ENCODE measurements at regions not wholly inside any gene's neighbourhood (a gene's known extent, or its start where the extent isn't known, plus 50 kb on each side); places are given as distances from the start of the nearest gene placed in this dataset.
A peak's percentile ranks its signal among the peaks of the same experiment; 100 is the strongest.

DNA sequence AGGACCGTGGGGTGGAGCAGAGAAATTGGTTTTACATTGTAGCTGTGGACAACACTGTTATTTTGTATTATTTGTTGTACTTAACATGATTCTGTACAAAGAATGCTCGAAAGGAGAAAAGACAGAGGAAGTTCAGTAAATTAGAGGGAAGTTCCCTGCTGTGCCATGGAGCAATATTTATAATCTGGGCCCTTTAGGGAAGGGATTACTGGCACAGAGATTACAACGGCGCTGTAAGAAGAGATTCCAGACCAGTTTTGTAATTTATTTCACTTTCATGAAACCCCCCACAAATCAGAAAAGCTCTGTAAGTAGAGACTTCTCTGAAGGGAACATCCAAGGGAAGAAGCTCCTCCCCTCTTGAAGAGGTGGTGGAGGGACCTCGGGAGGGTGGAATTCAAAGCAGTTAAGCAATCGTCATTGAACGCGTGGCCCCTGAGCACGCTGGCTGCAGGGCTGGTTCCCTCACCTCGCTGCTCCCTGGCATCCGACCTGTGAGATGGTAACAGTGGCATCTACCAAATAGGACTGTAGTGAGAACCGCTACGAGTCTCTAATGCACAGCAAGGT lies 113.5 kb downstream of the KLF6 start:
- Histone ChIP-seq H3K9me3 (ENCODE audit: insufficient read depth, low read depth, low read length) (no peaks in the 10 kb centered on the region), H3K27ac (ENCODE audit: low read length) (no peak overlapping the region), H3K9ac (ENCODE audit: low read depth, low read length) (no peak overlapping the region), H3K4me3 (ENCODE audit: low read length) (no peak overlapping the region), H3K27me3 (ENCODE audit: insufficient read depth, low read length) (no peaks in the 10 kb centered on the region), H3K4me1 (ENCODE audit: insufficient read depth, low read length) (peaks cover 10% of the 10 kb centered on the region; the same call in 1 of the 2 replicates), H3K36me3 (ENCODE audit: insufficient read depth, low read depth, low read length) (no peaks in the 10 kb centered on the region)

DNA sequence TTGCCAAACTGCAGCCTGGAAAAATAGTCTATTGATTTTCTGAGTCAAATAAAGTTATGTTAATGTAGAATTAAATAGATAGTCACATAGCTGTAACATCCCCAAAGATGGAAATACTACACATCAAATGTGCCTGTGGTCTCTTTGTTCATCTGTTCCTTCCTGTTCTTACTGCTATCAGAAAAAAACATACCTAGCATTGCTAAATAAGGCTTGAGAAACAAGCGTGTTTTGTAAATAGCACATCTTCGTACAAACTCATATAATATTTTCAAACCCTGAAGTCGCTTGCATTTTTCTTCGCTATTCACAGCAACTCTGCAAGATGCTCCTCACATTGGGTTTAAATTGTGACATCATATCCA lies 116.1 kb downstream of the KLF6 start:
- Histone ChIP-seq H3K27ac (ENCODE audit: low read length) (no peak overlapping the region), H3K27me3 (ENCODE audit: insufficient read depth, low read length) (no peaks in the 10 kb centered on the region), H3K9me3 (ENCODE audit: insufficient read depth, low read depth, low read length) (no peaks in the 10 kb centered on the region), H3K36me3 (ENCODE audit: insufficient read depth, low read depth, low read length) (no peaks in the 10 kb centered on the region), H3K9ac (ENCODE audit: low read depth, low read length) (no peak overlapping the region), H3K4me1 (ENCODE audit: insufficient read depth, low read length) (peaks cover 10% of the 10 kb centered on the region; the same call in 1 of the 2 replicates), H3K4me3 (ENCODE audit: low read length) (no peak overlapping the region)

DNA sequence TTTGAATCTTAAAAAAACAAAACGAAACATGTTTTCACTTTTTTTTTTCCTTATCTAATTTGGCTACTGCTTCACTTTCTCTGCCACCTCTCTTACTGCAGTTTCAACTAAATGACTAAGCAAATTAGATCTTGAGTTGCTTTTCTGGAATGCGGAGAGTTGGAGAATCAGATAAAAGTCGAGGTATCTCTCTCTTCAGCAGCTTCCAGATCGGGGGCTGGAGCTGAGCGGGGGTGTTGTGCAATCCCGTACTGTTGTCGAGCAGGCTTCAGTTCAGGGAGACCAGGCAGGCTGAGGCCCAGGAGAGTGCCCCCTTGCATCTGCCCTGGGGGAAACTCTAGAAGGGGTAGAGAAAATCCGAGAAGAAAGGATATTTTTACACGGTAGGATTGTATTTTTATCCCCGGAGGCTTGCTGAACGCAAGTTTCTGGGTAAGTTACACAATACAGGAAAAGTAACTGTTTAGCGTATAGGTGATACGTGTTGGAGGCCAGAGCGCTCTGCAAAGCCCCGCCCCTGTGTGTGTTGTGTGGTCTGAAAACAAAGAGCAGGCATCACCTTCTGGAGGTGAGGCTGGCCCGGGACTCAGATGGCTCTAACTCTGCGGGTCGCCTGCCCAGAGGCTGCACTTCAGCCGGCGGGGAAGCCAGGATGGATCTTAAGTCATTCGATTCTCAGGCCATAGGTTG lies 116.6 kb downstream of the KLF6 start:
- H3K9ac ChIP-seq (ENCODE audit: low read depth, low read length), result peak overlapping the region; percentile 66; the same call in 1 of the 2 replicates
- H3K4me3 ChIP-seq (ENCODE audit: low read length), result peak overlapping the region; percentile 61; the same call in 1 of the 2 replicates
- H3K4me1 ChIP-seq (ENCODE audit: insufficient read depth, low read length), result peaks cover 10% of the 10 kb centered on the region; the same call in 1 of the 2 replicates
- H3K9me3 ChIP-seq (ENCODE audit: insufficient read depth, low read depth, low read length), result no peaks in the 10 kb centered on the region
- no peaks in the 10 kb centered on the region for H3K36me3 ChIP-seq (ENCODE audit: insufficient read depth, low read depth, low read length)
- no peak overlapping the region for H3K27ac ChIP-seq (ENCODE audit: low read length)
- no peaks in the 10 kb centered on the region for H3K27me3 ChIP-seq (ENCODE audit: insufficient read depth, low read length)

DNA sequence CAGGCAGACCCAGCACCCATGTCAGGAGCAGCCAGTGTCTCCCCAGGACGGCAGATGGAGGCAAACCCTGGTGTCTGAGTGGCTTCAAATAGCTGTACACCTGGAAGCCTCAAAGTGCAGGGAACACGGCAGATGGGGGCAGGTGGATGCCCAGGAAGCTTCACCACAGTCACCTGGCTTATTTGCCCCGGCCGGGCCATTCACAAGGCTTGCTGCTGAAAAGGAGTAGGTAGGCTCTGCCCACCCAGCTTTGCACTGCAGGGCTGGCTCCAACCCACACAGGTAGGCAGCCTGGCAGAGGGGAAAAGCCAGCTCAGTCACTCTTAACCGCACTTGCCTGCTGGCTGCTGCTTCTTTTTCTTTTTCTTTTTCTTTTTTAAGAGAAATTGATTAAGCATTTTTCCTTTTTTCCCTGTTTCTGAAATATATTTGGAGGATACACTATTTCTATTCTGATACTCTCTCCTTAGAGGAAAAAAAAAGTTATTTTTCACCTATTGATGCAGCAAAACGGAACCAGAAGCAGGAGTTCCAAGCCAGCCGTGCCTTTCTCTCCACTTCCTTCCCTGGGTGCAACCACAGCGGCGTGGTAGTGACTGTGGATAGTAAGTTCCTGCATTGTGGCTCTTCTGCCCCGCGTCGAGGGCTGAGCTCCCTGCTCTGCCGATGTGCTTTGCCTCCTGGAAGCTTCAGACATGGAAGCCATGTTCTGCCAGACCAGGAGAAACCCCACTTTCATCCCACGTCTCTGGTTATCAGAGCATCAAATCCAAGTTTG lies 118.3 kb downstream of the KLF6 start:
- no peak overlapping the region for H3K9ac ChIP-seq (ENCODE audit: low read depth, low read length)
- H3K27ac ChIP-seq (ENCODE audit: low read length), result no peak overlapping the region
- H3K4me1 ChIP-seq (ENCODE audit: insufficient read depth, low read length), result peaks cover 10% of the 10 kb centered on the region; the same call in 1 of the 2 replicates
- H3K27me3 ChIP-seq (ENCODE audit: insufficient read depth, low read length), result no peaks in the 10 kb centered on the region
- H3K36me3 ChIP-seq (ENCODE audit: insufficient read depth, low read depth, low read length), result no peaks in the 10 kb centered on the region
- no peak overlapping the region for H3K4me3 ChIP-seq (ENCODE audit: low read length)
- H3K9me3 ChIP-seq (ENCODE audit: insufficient read depth, low read depth, low read length), result no peaks in the 10 kb centered on the region

DNA sequence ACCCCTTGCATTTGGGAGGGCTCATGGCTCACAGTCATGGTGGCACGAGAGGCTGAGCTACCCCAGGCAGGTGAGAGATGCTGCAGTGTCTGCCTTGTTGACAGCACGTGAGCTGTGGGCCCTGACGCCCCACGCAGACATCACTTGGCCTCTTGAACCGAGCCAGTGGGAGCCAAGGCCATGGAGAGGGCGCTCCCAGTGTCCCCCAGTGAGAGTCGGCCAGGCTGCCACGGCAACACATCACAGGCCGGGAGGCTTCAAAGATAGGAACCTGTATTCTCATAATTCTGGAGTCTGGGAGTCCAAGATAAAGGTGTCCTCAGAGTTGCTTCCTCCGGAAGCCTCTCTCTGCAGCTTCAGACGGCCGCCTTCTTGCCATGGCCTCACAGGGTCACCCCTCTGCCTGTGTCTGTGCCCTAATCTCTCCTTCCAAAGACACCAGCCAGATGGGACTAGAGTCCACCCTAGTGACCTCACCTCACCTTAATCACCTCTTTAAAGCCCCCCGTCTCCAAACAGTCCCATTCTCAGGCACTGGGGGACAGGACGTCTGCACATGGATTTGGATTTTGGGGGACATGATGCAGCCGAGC lies 119.6 kb downstream of the KLF6 start:
- Histone ChIP-seq H3K36me3 (ENCODE audit: insufficient read depth, low read depth, low read length) (no peaks in the 10 kb centered on the region), H3K27me3 (ENCODE audit: insufficient read depth, low read length) (no peaks in the 10 kb centered on the region), H3K27ac (ENCODE audit: low read length) (no peak overlapping the region), H3K9me3 (ENCODE audit: insufficient read depth, low read depth, low read length) (peaks cover 6% of the 10 kb centered on the region), H3K4me1 (ENCODE audit: insufficient read depth, low read length) (peaks cover 10% of the 10 kb centered on the region; the same call in 1 of the 2 replicates), H3K4me3 (ENCODE audit: low read length) (no peak overlapping the region), H3K9ac (ENCODE audit: low read depth, low read length) (no peak overlapping the region)

DNA sequence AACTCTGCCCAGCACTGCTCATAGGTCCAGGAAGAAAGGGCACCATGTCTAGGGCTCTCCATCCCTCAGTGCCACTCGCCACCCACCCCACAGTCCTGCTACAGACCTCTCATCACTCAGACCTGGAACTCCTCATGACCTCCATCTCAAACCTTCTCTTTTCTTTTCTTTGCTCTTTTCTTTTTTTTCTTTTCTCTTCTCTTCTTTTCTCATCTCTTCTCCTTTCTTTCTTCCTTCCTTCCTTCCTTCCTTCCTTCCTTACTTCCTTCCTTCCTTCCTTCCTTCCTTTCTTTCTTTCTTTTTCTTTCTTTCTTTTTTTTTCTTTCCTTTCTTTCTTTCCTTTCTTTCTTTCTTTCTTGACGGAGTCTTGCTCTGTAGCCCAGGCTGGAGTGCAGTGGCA lies 122.2 kb downstream of the KLF6 start:
- peaks cover 10% of the 10 kb centered on the region for H3K4me1 ChIP-seq (ENCODE audit: insufficient read depth, low read length)
- no peaks in the 10 kb centered on the region for H3K36me3 ChIP-seq (ENCODE audit: insufficient read depth, low read depth, low read length)
- no peaks in the 10 kb centered on the region for H3K27me3 ChIP-seq (ENCODE audit: insufficient read depth, low read length)
- H3K27ac ChIP-seq (ENCODE audit: low read length), result no peak overlapping the region
- H3K4me3 ChIP-seq (ENCODE audit: low read length), result no peak overlapping the region
- peaks cover 6% of the 10 kb centered on the region for H3K9me3 ChIP-seq (ENCODE audit: insufficient read depth, low read depth, low read length)
- H3K9ac ChIP-seq (ENCODE audit: low read depth, low read length), result no peak overlapping the region

DNA sequence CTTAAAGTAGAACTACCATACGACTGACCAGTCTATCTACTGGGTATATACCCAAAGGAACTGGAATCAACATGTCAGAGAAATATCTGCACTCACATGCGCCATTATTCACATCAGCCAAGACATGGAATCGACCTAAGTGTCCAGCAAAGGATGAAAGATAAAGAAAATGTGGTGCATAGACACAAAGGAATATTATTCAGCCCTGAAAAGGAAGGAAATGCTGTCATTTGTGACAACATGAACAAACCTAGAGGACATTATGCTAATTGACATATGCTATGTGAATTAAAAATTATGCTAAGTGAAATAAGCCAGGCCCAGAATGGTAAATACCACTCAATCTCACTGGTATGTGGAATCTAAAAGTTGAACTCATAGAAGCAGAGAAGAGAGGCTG lies 123.7 kb downstream of the KLF6 start:
- H3K9ac ChIP-seq (ENCODE audit: low read depth, low read length), result no peak overlapping the region
- peaks cover 10% of the 10 kb centered on the region for H3K4me1 ChIP-seq (ENCODE audit: insufficient read depth, low read length)
- H3K9me3 ChIP-seq (ENCODE audit: insufficient read depth, low read depth, low read length), result peaks cover 6% of the 10 kb centered on the region
- no peak overlapping the region for H3K27ac ChIP-seq (ENCODE audit: low read length)
- H3K4me3 ChIP-seq (ENCODE audit: low read length), result no peak overlapping the region
- no peaks in the 10 kb centered on the region for H3K27me3 ChIP-seq (ENCODE audit: insufficient read depth, low read length)
- H3K36me3 ChIP-seq (ENCODE audit: insufficient read depth, low read depth, low read length), result no peaks in the 10 kb centered on the region

DNA sequence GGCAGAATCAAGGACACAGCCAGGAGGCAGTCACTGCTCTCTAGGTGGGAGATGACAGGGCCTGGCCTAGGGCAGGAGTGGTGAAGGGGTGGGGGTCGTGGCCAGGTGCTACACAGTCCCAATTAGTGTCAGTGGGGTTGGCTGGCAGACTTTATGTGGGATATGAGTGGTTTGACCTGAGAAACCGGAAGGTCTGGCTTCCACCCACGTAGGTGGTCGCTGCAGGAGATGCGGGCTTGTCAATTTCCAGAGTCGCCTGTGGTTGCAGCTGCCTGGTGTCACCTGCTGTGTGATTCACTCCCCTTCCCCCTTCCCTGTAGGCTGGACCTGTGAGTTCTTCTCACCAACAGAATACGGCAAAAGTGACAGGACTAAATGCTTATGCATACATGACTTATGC lies 124.3 kb downstream of the KLF6 start:
- no peak overlapping the region for H3K9ac ChIP-seq (ENCODE audit: low read depth, low read length)
- H3K36me3 ChIP-seq (ENCODE audit: insufficient read depth, low read depth, low read length), result no peaks in the 10 kb centered on the region
- peaks cover 10% of the 10 kb centered on the region for H3K4me1 ChIP-seq (ENCODE audit: insufficient read depth, low read length)
- H3K4me3 ChIP-seq (ENCODE audit: low read length), result no peak overlapping the region
- H3K27ac ChIP-seq (ENCODE audit: low read length), result no peak overlapping the region
- peaks cover 6% of the 10 kb centered on the region for H3K9me3 ChIP-seq (ENCODE audit: insufficient read depth, low read depth, low read length)
- no peaks in the 10 kb centered on the region for H3K27me3 ChIP-seq (ENCODE audit: insufficient read depth, low read length)

DNA sequence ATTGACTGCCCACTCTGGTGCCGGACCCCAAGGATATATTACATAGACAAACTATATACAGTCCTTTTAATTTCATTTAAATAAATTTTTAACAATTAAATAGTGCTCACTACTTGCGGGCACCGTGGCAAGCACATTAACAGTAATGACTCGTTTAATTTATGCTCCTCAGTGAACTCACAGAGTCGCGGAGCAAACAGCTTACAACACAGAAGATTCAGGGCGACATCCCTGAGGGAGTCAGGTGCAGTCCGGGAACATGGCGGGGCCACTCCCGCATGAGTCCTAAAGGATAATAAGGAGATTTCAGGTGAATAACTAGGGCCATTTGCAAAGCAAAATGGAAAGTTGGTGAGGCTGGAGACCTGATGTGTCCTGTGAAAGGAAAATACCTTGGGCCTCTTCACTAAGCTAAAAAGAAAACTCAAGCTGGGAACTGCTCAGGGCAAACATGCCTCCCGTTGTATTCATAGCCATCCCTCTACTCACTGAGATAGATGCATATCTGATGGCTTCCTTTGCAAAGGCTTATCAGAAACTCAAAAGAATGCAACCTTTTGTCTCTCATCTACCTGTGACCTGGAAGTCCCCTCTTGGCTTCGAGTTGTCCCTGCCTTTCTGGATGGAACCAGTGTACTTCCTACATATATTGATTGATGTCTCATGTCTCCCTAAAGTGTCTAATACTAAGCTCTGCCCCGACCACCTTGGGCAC lies 125.6 kb downstream of the KLF6 start:
- H3K4me3 ChIP-seq (ENCODE audit: low read length), result no peak overlapping the region
- peaks cover 6% of the 10 kb centered on the region for H3K9me3 ChIP-seq (ENCODE audit: insufficient read depth, low read depth, low read length)
- no peaks in the 10 kb centered on the region for H3K27me3 ChIP-seq (ENCODE audit: insufficient read depth, low read length)
- peaks cover 10% of the 10 kb centered on the region for H3K4me1 ChIP-seq (ENCODE audit: insufficient read depth, low read length)
- no peak overlapping the region for H3K27ac ChIP-seq (ENCODE audit: low read length)
- H3K9ac ChIP-seq (ENCODE audit: low read depth, low read length), result no peak overlapping the region
- no peaks in the 10 kb centered on the region for H3K36me3 ChIP-seq (ENCODE audit: insufficient read depth, low read depth, low read length)

DNA sequence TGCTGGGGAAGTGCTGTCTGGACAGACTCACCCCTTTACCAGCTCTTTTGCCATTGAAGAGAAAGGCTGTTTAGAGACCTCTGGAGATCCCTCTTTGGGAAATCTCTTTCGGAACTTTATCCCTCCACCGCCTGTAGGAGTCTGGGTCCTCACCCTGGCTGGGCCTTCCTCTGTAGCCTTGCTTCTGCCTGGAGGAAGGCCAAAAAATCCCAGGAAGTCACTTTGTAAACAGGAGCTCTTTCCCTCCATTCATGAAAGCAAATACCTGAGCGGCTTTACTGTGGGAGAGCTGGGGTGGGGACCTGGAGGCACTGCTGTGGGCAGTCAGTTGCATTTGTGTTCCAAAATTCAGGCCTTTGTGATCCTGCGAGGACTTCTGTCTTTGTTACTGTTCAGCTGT lies 126.2 kb downstream of the KLF6 start:
- peaks cover 10% of the 10 kb centered on the region for H3K4me1 ChIP-seq (ENCODE audit: insufficient read depth, low read length)
- H3K9ac ChIP-seq (ENCODE audit: low read depth, low read length), result no peak overlapping the region
- no peak overlapping the region for H3K4me3 ChIP-seq (ENCODE audit: low read length)
- H3K27ac ChIP-seq (ENCODE audit: low read length), result no peak overlapping the region
- H3K9me3 ChIP-seq (ENCODE audit: insufficient read depth, low read depth, low read length), result peaks cover 6% of the 10 kb centered on the region
- no peaks in the 10 kb centered on the region for H3K36me3 ChIP-seq (ENCODE audit: insufficient read depth, low read depth, low read length)
- no peaks in the 10 kb centered on the region for H3K27me3 ChIP-seq (ENCODE audit: insufficient read depth, low read length)

DNA sequence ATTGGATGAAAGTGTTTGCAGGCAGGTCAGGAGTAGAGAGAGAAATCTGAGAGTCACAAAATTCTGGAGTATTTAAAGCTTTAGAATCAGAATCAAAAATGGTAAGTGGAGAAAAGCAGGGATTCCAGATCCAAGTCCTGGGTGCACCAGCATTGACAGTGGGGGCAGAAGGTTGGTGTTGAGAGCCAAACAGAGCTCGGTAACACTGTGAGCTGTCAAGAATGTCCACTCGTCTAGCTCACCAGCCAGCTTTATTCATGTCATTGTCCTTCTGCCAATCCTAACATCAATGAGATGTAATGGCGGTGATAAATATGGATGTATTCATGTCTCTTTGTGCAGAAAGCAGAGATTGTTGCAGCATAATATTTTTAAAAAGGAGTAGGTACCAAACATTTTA lies 128.8 kb downstream of the KLF6 start:
- Histone ChIP-seq H3K4me3 (ENCODE audit: low read length) (no peak overlapping the region), H3K4me1 (ENCODE audit: insufficient read depth, low read length) (peaks cover 10% of the 10 kb centered on the region), H3K27ac (ENCODE audit: low read length) (no peak overlapping the region)

More for the DNA sequence above, 128.8 kb downstream of the KLF6 start:
- H3K36me3 ChIP-seq (ENCODE audit: insufficient read depth, low read depth, low read length), result no peaks in the 10 kb centered on the region
- peaks cover 4% of the 10 kb centered on the region for H3K9me3 ChIP-seq (ENCODE audit: insufficient read depth, low read depth, low read length)
- H3K27me3 ChIP-seq (ENCODE audit: insufficient read depth, low read length), result no peaks in the 10 kb centered on the region
- no peak overlapping the region for H3K9ac ChIP-seq (ENCODE audit: low read depth, low read length)

Measured in iPS-20b (cell line).